ENCODE measurements at regions not wholly inside any gene's neighbourhood (a gene's known extent, or its start where the extent isn't known, plus 50 kb on each side); places are given as distances from the start of the nearest gene placed in this dataset.

DNA sequence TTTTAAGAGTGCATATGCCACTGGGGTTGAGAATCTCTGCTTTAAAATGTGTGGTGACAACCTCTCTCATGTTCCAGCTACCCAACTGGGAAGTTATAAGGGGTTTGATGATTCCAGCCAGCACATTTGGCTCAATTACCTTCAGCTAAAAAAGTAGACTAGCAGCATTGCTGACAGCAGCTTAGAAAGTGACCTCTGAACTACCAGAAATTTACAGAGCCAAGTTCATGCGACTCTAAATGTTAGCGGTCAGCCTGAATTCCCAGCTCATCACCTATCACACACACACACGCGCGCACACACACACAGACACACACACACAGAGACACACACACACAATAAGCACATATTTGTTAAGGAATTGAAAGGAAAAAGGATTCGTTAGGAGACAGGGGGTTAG is 377.5 kb downstream of the TMEM167A start:
- DNase-seq (ENCODE audit: low spot score) = no peak

DNA sequence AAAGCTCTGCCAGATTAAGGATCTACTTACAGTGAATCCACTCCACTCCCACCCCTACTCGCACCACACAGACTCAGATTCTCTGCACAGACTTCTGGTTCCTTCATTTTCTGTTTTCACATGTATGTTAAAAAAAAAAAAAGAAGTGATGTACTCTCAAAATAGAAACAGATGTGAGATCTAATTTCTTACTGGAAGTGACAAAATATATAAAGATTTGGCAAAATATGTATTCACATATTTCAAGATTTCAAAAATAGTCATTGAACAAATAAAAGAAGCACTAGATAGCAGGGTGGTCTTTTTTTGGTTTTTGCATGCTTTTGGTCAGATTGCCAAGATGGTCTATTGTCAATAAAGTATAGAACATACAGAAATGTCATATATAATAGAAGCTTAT is 379.2 kb downstream of the TMEM167A start:
- DNase-seq (ENCODE audit: low spot score) = no peak

GRCh38 chr5:82694711-82695285 is 382.4 kb downstream of the TMEM167A start:
- no peak for DNase-seq (ENCODE audit: low spot score)

DNA sequence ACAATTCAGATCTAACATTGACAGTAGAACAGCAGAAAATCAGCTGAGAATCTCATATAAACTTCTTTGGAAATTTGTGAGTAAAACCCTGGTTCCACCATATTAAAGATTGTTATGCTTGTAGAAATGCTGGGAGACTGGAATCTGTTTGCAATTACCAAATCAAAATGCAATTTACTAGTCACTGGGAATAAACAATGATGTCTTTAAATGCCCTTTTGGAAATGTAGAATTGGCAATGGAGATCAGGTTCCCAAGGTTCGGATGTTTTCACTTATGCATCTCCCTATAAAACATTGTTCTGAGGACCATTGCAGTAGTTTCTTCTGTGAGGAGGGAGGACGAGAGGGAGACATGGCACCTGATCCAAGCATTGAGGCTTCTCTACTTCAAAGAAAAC is 384.4 kb downstream of the TMEM167A start:
- DNase-seq (ENCODE audit: low spot score) = no peak

DNA sequence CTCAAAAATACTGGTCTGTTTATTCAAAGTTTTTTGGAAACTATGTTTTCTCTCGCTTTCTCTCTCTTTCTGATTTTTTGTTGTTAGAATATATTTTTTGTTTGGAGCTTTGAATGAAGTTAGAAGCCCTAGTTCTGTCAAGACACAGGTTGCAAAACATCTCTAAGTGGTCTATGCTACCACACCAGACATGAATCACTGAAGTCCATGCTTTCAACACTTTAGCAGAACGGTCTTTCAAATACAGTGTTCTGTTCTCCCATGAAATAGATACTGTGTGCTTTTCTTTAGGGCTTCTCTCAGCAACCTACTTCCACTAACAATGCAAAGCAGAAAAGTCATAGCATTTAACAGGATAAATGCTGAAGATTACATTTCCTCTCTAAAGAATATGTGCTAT is 392.5 kb downstream of the TMEM167A start:
- no peak for DNase-seq (ENCODE audit: low spot score)

- DNase-seq (ENCODE audit: low spot score) = no peak
These were observed 393.0 kb downstream of the TMEM167A start for GRCh38 chr5:82684165-82684564.

- no peak for DNase-seq (ENCODE audit: low spot score)
These were observed 397.5 kb downstream of the TMEM167A start for GRCh38 chr5:82679660-82680059.

GRCh38 chr5:82676661-82677060 is 398.5 kb upstream of the RPS23 start:
- DNase-seq (ENCODE audit: low spot score) = no peak

DNA sequence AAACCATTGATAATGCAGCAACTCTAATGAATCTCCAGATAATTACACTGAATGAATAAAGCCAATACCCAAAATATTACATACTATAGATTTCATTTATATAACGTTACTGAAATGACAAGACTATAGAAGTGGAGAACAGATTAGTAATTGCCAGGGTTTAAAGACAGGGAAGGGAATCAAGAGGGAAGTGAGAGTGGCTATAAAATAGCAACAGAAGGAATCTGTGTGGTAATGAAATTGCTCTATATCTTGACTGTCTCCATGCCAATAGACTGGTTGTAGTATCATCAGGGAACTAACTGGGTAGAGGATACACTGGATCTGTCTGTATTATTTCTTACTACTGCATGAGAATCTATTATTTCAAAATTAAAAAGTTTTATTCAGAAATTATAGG is 396.5 kb upstream of the RPS23 start:
- DNase-seq (ENCODE audit: low spot score) = no peak

DNA sequence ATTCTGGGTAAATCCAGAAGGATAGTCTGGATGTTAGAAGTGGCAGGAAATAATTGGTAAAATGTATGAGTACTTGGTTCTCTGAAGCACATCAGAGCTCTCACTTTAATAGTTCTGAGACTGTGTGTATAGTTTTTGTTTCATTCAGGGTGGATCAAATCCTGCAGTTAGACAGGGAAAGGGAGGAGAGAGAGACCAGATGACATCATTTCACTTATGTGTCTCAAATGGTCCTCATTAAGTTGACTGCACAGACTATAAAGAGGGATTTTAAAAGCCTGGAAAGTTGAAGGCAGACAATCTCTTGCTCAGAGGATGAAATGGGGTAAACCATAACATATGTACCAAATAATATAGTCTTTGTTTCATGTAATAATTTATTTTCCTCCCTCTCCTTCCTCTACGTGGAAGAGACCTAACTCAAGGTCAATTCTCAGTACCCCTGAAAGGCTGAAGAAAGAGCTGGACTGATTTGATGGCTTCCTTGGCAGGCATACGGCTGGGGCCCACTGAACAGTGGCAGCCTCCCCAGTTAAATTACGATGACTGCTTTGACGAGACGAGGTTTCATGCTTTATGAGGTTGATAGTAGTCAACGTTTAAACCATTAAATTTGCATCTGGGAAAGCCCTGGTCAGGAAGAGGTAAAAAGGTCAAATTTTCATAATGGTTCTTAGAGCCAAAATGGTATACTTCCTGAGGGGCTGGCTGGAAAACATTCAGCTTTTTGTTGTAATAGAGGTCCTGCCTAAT is 395.1 kb upstream of the RPS23 start:
- DNase-seq (ENCODE audit: low spot score) = no peak

DNA sequence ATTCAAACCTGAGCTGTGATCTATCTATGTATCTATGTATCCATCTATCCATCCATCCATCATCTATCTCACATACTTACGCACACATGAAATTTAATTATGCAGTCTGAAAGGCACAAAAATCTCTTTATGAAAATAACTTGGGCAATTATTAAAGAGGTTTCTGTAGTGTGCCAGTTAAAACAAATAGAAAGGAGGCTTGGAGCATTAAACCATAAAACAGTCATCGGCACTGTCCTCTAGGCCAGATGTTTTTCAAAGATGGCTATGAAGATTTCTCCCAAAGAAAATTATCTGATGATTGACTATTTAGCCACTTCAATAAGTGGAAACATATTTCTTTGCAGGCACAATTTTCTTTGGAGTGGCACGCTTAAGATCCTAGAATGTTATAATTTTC is 392.5 kb upstream of the RPS23 start:
- DNase-seq (ENCODE audit: low spot score) = no peak

DNA sequence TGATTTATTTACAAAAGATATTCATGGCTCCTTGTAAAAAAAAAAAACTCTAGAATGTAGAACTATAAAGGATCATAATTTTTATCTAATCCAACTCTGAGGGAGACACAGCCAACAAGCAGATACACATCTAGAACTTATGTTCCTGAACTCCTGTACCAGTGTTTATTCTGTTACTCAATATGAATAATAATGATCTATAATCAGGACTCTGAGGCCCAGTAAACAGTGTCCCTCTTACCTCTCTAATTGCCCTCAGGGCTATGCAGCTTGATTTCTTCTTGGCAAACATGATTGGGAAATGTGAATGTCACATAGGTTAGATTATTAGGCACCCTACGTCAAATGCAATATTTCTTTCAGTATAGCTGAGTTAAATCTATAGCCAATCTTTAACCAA is 391.6 kb upstream of the RPS23 start:
- no peak for DNase-seq (ENCODE audit: low spot score)

DNA sequence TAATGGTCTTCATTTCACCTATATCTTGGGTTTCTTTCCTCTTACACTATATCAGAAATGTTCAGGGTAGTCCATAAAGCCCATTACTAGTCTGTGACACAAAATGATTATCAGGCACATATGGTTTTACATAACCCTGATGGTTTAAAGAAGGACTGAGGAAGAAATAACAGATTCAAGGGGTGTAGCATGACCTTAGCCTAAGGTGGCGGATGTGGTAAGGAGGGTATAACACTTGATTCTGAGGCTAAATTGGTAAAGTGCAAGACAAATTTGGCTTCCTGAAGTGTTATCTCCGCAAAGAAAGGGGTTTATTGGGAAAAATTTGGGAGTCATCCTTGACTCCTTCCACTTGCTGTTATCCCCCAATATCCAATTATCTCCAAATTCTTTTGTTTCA is 388.2 kb upstream of the RPS23 start:
- no peak for DNase-seq (ENCODE audit: low spot score)

- no peak for DNase-seq (ENCODE audit: low spot score)
These were observed 386.6 kb upstream of the RPS23 start for GRCh38 chr5:82664732-82665131.

- DNase-seq (ENCODE audit: low spot score) = no peak
These were observed 385.1 kb upstream of the RPS23 start for GRCh38 chr5:82663225-82663624.

- DNase-seq (ENCODE audit: low spot score) = no peak
These were observed 384.2 kb upstream of the RPS23 start for GRCh38 chr5:82662340-82662739.

DNA sequence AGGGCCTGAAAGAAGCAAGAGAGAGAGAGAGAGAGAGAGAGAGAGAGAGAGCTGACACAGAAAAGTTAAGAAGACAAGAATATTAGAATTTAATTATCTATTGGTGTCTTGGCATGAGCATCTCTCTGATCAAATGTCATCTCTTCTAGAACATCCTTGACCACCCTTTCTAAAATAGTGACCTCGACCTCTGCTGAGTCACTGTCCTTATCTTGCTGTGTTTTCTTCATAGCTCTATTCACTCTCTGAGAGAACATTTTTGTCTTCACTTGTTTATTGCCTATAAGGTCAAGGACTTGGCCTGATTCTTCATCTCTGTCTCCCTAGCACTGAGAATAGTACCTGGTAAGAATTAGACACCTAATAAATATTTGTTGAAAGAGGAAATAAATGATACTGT is 383.8 kb upstream of the RPS23 start:
- DNase-seq (ENCODE audit: low spot score) = no peak

DNA sequence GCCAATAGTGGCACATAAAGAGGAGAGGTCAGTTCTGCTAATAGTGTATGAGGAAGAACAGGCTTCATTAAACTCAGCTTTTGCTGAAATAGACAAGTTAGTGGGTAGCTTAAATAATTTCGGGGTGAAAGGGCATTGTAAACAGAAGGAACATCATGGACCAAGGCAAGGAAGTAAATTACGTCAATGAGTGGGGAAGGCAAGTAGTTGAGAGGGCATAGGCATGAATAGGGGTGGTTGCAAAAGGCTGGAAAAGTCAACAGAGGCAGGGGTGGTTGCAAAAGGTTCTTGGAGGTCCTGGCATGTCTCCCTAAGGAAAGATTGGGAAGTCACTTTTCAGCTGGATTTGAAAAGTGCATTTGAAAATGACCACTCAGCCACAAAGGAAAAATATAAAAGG is 383.3 kb upstream of the RPS23 start:
- no peak for DNase-seq (ENCODE audit: low spot score)

- no peak for DNase-seq (ENCODE audit: low spot score)
These were observed 381.0 kb upstream of the RPS23 start for GRCh38 chr5:82659115-82659514.

- DNase-seq (ENCODE audit: low spot score) = no peak
These were observed 379.0 kb upstream of the RPS23 start for GRCh38 chr5:82657033-82657699.

GRCh38 chr5:82656341-82656761 is 378.2 kb upstream of the RPS23 start:
- no peak for DNase-seq (ENCODE audit: low spot score)

DNA sequence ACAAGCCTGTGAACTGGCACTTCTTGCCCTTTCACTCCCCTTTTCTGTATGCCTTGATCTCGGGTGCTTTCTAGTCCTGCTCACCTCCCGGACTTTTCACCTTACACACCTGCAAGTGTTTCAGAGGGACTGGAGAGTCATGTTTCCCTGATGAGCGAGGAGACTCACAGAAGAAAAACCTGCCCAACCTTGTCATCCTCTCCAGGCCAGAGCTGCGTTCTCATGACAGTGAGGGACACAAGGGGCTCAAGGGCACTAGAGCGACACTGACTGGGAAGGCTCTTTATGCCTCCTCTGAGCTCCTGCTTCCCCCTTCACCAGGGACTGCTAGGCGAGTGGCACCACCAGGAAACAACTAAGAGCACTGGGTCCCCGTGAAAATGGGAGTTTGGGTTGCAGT is 376.9 kb upstream of the RPS23 start:
- DNase-seq (ENCODE audit: low spot score) = no peak

GRCh38 chr5:82649943-82650342 is 371.8 kb upstream of the RPS23 start:
- DNase-seq (ENCODE audit: low spot score) = no peak

DNA sequence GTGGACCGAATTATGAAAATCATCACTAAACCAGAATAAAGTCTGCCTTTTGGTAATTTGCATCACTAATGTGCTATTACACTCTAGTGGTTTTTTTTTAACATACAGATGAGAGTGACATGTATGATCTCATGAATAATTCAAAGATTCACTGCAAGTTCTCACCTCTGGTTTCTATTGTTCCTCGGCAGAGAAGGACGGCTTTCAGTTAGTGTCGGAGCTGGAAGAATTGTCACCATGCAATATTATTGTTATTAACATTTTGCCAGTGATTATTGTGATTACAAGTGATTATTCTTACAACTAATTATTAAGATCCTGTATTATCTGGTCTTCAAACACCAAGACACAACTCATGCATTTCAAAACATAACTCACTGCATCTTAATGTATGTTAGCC is 366.6 kb upstream of the RPS23 start:
- DNase-seq (ENCODE audit: low spot score) = no peak

All from globus pallidus (tissue), 1 donor.